Panc1 (cell line): ENCODE measurements at regions not wholly inside any gene's neighbourhood (a gene's known extent, or its start where the extent isn't known, plus 50 kb on each side); places are given as distances from the start of the nearest gene placed in this dataset.

ENCODE experiments used
- ATAC-seq: fragments of 200-7000 bp; cut with Tn5 transposase; 2 replicates; pipeline ENCODE4 v1.9.1; 2020; ENCODE audit warnings: mild to moderate bottlenecking, moderate library complexity
- BruUV-seq: library from RNA; stranded (reverse); fragments of 400-500 nt; replicated peaks from 2 replicates; lab custom pipeline; 2021; lab: Mats Ljungman, UMichigan
- CTCF ChIA-PET: fragments of 300-600 bp; sonication (Branson Sonifier 250); formaldehyde crosslinking; loops from one replicate; lab custom pipeline; 2022; ENCODE audit warnings: antibody characterized with exemption; lab: Charles Lee
- POLR2A ChIA-PET: fragments of 300-600 bp; sonication (Branson Sonifier 250); formaldehyde crosslinking; loops from one replicate; lab custom pipeline; 2022; ENCODE audit warnings: antibody characterized with exemption; lab: Charles Lee
- DNase-seq: peaks from one replicate; pipeline ENCODE4 v3.0.0-alpha.2; 2010; ENCODE audit warnings: low read depth, low spot score
- H3K27ac ChIP-seq: 2 replicates; pipeline ENCODE4 v1.5.1; 2011; ENCODE audit warnings: mild to moderate bottlenecking, low read length, inconsistent platforms
- H3K27me3 ChIP-seq: fragments of 200-500 bp; sonication (Bioruptor generic); 2 replicates; pipeline ENCODE4 v1.6.0; 2014; ENCODE audit warnings: low read length, inconsistent platforms; ENCODE audit not compliant: control insufficient read depth, insufficient read depth
- H3K36me3 ChIP-seq: fragments of 200-500 bp; sonication (Bioruptor generic); 2 replicates; pipeline ENCODE4 v1.5.1; 2014; ENCODE audit warnings: inconsistent platforms, mild to moderate bottlenecking, low read length, moderate library complexity; ENCODE audit not compliant: control insufficient read depth, insufficient read depth
- H3K4me1 ChIP-seq: 2 replicates; pipeline ENCODE4 v1.5.1; 2011; ENCODE audit warnings: inconsistent platforms, mild to moderate bottlenecking, low read length, moderate library complexity; ENCODE audit not compliant: control insufficient read depth, insufficient read depth
- H3K4me3 ChIP-seq, 2 experiments: 2 replicates each; pipeline ENCODE4 v1.5.1; 2011 to 2012; ENCODE audit warnings: low read depth in 2 of 2, low read length in 2 of 2, mild to moderate bottlenecking in 2 of 2, inconsistent platforms in 1 of 2, moderate library complexity in 1 of 2
- H3K9me3 ChIP-seq: fragments of 200-500 bp; sonication (Bioruptor generic); 2 replicates; pipeline ENCODE4 v1.5.1; 2014; ENCODE audit warnings: low read depth, mild to moderate bottlenecking, inconsistent platforms, low read length, moderate library complexity; ENCODE audit not compliant: control insufficient read depth, insufficient read depth
- CTCF ChIP-seq: fragments of 450-650 bp; IDR thresholded peaks from 2 replicates; pipeline ENCODE4 v1.5.1; 2017; ENCODE audit warnings: mild to moderate bottlenecking
- POLR2AphosphoS5 ChIP-seq: IDR thresholded peaks from 2 replicates; pipeline ENCODE4 v1.6.1; 2012; ENCODE audit warnings: mild to moderate bottlenecking, low read depth, low read length, moderate library complexity
- REST ChIP-seq, 2 experiments: IDR thresholded peaks; 2 replicates each; pipeline ENCODE4 v1.6.1; 2011 to 2012; ENCODE audit warnings: low read depth in 2 of 2, control low read depth in 1 of 2, low read length in 1 of 2, mild to moderate bottlenecking in 1 of 2, moderate library complexity in 1 of 2; ENCODE audit not compliant: insufficient read depth in 1 of 2
- SIN3A ChIP-seq: IDR thresholded peaks from 2 replicates; pipeline ENCODE4 v1.6.1; 2012; ENCODE audit warnings: low read depth, mild to moderate bottlenecking, low read length, moderate library complexity, borderline replicate concordance; ENCODE audit not compliant: insufficient read depth
- TCF7L2 ChIP-seq: IDR thresholded peaks from 2 replicates; pipeline ENCODE4 v1.6.1; 2011; ENCODE audit warnings: mild to moderate bottlenecking, low read depth, low read length, inconsistent platforms
- in situ Hi-C: cut with HindIII; loops from 2 replicates; pipeline ENCODE4 v1.10.0; 2016; ENCODE audit warnings: low sequenced_read_pairs, low pct_unique_long_range_greater_than_20kb
- intact Hi-C: fragments of 100-400 bp; cut with micrococcal nuclease; formaldehyde crosslinking; loops from one replicate; pipeline ENCODE4 v1.10.0; 2022; ENCODE audit not compliant: unreplicated experiment

GRCh38 chr2:18924386-18924785 lies 335.0 kb upstream of the NT5C1B start:
- Histone ChIP-seq H3K4me3 (no peak overlapping the region), H3K36me3 (no peaks in the 10 kb centered on the region), H3K27me3 (no peaks in the 10 kb centered on the region), H3K9me3 (no peaks in the 10 kb centered on the region), H3K27ac (no peak overlapping the region), H3K4me1 (no peaks in the 10 kb centered on the region)
- TF ChIP-seq REST (IDR thresholded peaks at IDR 0.05; ENCODE audit: insufficient read depth in 1 of 2, low read depth in 2 of 2, low read length in 1 of 2) (no peak), CTCF (no peak), POLR2AphosphoS5 (no peak), TCF7L2 (no peak), SIN3A (no peak)
- intact Hi-C loops (no loop called here), in situ Hi-C loops (no loop called here)
- BruUV-seq = no TSS peak
- DNase-seq (no peak), ATAC-seq (no peak)
- POLR2A ChIA-PET = no interaction called here
- CTCF ChIA-PET = no interaction called here

GRCh38 chr2:18922276-18922675 lies 332.9 kb upstream of the NT5C1B start:
- intact Hi-C loops = no loop called here

More at GRCh38 chr2:18922276-18922675, 332.9 kb upstream of the NT5C1B start:
- no peaks in the 10 kb centered on the region for H3K9me3 ChIP-seq
- ChIA-PET POLR2A (no interaction called here), CTCF (no interaction called here)
- no TSS peak for BruUV-seq
- DNase-seq = no peak
- H3K4me3 ChIP-seq = no peak overlapping the region
- H3K36me3 ChIP-seq = no peaks in the 10 kb centered on the region
- ATAC-seq = no peak
- H3K27me3 ChIP-seq = no peaks in the 10 kb centered on the region
- no peak overlapping the region for H3K27ac ChIP-seq
- in situ Hi-C loops = no loop called here
- H3K4me1 ChIP-seq = no peaks in the 10 kb centered on the region
- TF ChIP-seq CTCF (no peak), POLR2AphosphoS5 (no peak), REST (IDR thresholded peaks at IDR 0.05; ENCODE audit: insufficient read depth in 1 of 2, low read depth in 2 of 2, low read length in 1 of 2) (no peak), SIN3A (no peak)
